ENCODE measurements at regions not wholly inside any gene's neighbourhood (a gene's known extent, or its start where the extent isn't known, plus 50 kb on each side); places are given as distances from the start of the nearest gene placed in this dataset.
"Not testable (repeated sequence)": the region's sequence is repeated elsewhere in the genome, so short reads cannot be mapped to it uniquely, and the experiment has no call there.

GRCh38 chr6:40135491-40136072, 201.3 kb upstream of the MOCS1 start:
- H3K27me3 ChIP-seq, result no peaks in the 10 kb centered on the region
- no peak for DNase-seq (ENCODE audit: extremely low spot score in 2 of 2)
- TF ChIP-seq POLR2A (IDR thresholded peaks at IDR 0.05) (no peak), CTCF (IDR thresholded peaks at IDR 0.05) (no peak), POLR2AphosphoS5 (IDR thresholded peaks at IDR 0.05; ENCODE audit: insufficient read depth in 1 of 2, low read depth in 1 of 2) (no peak)
- H3K36me3 ChIP-seq, result no peaks in the 10 kb centered on the region
- intact Hi-C loops (cut with DNase I), result no loop called here
- H3K9me3 ChIP-seq, result no peaks in the 10 kb centered on the region
- no peak overlapping the region for H3K4me3 ChIP-seq
- H3K27ac ChIP-seq, result no peak overlapping the region
- no peaks in the 10 kb centered on the region for H3K4me1 ChIP-seq

- H3K9me3 ChIP-seq; H3K27me3 ChIP-seq; intact Hi-C loops (cut with DNase I); H3K4me3 ChIP-seq; H3K36me3 ChIP-seq; DNase-seq (ENCODE audit: extremely low spot score in 2 of 2); H3K4me1 ChIP-seq; H3K27ac ChIP-seq: not testable (repeated sequence)
These were observed 199.7 kb upstream of the MOCS1 start for GRCh38 chr6:40133981-40134380.

GRCh38 chr6:40131675-40132074, 197.4 kb upstream of the MOCS1 start:
- H3K36me3 ChIP-seq, result no peaks in the 10 kb centered on the region
- TF ChIP-seq POLR2A (IDR thresholded peaks at IDR 0.05), result no peak
- no peak for TF ChIP-seq POLR2AphosphoS5 (IDR thresholded peaks at IDR 0.05; ENCODE audit: insufficient read depth in 1 of 2, low read depth in 1 of 2)
- H3K9me3 ChIP-seq, result no peaks in the 10 kb centered on the region
- no peak for DNase-seq (ENCODE audit: extremely low spot score in 2 of 2)
- intact Hi-C loops (cut with DNase I), result no loop called here
- no peak overlapping the region for H3K4me3 ChIP-seq
- H3K27ac ChIP-seq, result no peak overlapping the region
- no peaks in the 10 kb centered on the region for H3K4me1 ChIP-seq
- no peaks in the 10 kb centered on the region for H3K27me3 ChIP-seq

DNA sequence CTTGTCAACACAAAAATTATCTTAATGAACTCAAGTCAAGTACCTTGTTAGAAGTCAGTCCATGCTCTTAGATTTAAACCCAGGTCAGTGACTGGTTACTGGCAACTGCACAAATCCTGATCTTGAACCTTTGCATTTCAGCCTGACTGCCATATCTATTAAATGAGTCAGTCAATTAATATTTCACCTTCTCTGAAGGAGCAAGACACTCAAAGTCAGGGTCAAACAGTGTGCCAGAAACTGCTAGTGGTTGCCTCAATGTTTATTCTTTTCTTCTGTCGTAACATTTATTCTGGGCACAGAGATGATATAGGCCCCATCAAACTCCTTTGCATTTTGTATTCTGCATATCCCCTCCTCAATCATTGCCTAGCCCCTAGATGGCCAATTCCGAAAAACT, 193.9 kb upstream of the MOCS1 start:
- Histone ChIP-seq H3K27me3 (no peaks in the 10 kb centered on the region), H3K36me3 (no peaks in the 10 kb centered on the region), H3K4me1 (no peaks in the 10 kb centered on the region), H3K27ac (no peak overlapping the region), H3K4me3 (no peak overlapping the region), H3K9me3 (no peaks in the 10 kb centered on the region)
- intact Hi-C loops (cut with DNase I), result no loop called here
- DNase-seq (ENCODE audit: extremely low spot score in 2 of 2), result no peak
- TF ChIP-seq POLR2A (IDR thresholded peaks at IDR 0.05) (no peak), POLR2AphosphoS5 (IDR thresholded peaks at IDR 0.05; ENCODE audit: insufficient read depth in 1 of 2, low read depth in 1 of 2) (no peak), CTCF (IDR thresholded peaks at IDR 0.05) (no peak)

DNA sequence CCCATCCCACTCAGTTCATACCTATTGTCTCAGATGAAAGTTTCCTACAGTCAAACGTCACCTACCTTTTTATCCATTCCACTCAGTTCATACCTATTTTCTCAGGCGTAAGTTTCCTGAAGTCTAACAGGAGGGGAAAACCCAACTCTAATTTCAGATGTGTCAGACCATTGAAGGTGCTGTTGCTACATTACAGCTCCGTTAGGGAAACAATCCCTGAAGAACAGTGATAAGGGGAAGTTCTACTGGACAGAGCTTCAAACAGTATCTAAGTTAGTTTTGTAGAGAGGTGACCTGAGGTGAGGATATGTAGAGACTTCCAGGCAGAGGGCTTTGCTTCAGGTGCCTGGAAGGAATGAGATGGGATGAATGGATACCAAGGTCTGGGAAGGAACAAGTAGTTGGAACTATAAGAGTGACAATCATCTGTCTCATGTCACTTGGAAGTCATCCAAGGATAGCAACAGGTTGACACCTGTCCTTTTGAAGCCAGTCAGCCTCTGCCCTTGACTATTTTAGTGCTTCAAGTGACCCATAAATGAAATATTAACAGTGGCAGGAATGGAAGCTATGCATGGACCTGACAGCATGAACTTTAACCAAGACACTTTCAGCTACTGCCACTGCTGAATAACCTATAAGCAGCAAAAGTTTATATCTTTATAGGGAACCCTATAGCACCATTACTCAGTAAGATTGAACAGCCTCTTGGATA, 191.6 kb upstream of the MOCS1 start:
- Histone ChIP-seq H3K27me3 (no peaks in the 10 kb centered on the region), H3K4me3 (no peak overlapping the region), H3K4me1 (no peaks in the 10 kb centered on the region), H3K27ac (no peak overlapping the region), H3K9me3 (no peaks in the 10 kb centered on the region), H3K36me3 (no peaks in the 10 kb centered on the region)
- DNase-seq (ENCODE audit: extremely low spot score in 2 of 2), result no peak
- intact Hi-C loops (cut with DNase I), result no loop called here
- no peak for TF ChIP-seq CTCF (IDR thresholded peaks at IDR 0.05)
- TF ChIP-seq POLR2A (IDR thresholded peaks at IDR 0.05), result no peak
- TF ChIP-seq POLR2AphosphoS5 (IDR thresholded peaks at IDR 0.05; ENCODE audit: insufficient read depth in 1 of 2, low read depth in 1 of 2), result no peak

DNA sequence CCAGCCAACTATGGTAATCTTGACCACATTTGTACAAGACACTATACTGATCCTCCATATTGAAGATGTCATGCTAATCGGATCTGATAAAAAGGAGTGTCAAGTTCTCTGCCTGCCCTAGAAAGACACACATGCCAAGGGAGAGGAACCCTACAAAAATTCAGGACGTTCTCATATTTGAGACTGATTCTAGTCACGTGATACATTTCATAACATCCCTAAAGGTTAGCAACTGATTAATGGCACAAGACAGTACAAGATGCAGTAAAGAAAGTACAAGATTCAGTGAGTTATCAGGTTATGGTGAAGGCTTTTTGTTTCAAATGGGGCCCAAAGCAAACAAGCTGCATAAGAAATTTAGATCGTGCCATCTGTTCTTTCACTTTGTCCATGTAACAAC, 190.7 kb upstream of the MOCS1 start:
- TF ChIP-seq POLR2AphosphoS5 (IDR thresholded peaks at IDR 0.05; ENCODE audit: insufficient read depth in 1 of 2, low read depth in 1 of 2) (no peak), POLR2A (IDR thresholded peaks at IDR 0.05) (no peak), CTCF (IDR thresholded peaks at IDR 0.05) (no peak)
- no peak overlapping the region for H3K27ac ChIP-seq
- DNase-seq (ENCODE audit: extremely low spot score in 2 of 2), result no peak
- intact Hi-C loops (cut with DNase I), result no loop called here
- no peaks in the 10 kb centered on the region for H3K9me3 ChIP-seq
- no peaks in the 10 kb centered on the region for H3K4me1 ChIP-seq
- no peaks in the 10 kb centered on the region for H3K36me3 ChIP-seq
- no peak overlapping the region for H3K4me3 ChIP-seq
- H3K27me3 ChIP-seq, result no peaks in the 10 kb centered on the region
